ENCODE measurements at regions not wholly inside any gene's neighbourhood (a gene's known extent, or its start where the extent isn't known, plus 50 kb on each side); places are given as distances from the start of the nearest gene placed in this dataset.

DNA sequence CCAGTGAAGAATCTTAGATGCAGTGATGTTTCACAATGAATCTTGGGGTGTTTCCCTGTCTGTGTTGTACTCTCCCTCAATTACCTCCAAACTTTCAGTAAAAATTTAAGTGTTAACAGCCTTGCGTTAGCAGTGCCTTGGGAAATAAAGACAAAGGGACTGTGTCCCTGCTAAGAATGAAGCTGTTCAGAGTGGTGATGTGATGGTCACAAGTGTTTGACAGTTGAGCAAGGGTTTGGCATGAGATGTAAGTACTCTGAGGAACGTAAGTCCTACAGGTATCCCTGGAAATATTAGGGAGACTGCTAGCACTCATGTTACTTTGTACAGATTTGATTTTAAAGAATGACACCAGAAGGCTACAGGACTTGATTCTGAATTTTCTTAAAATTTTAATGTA, 304.3 kb upstream of the DPH6 start:
- DNase-seq (ENCODE audit: low read depth): no peak
- TF ChIP-seq, protein P1, sequence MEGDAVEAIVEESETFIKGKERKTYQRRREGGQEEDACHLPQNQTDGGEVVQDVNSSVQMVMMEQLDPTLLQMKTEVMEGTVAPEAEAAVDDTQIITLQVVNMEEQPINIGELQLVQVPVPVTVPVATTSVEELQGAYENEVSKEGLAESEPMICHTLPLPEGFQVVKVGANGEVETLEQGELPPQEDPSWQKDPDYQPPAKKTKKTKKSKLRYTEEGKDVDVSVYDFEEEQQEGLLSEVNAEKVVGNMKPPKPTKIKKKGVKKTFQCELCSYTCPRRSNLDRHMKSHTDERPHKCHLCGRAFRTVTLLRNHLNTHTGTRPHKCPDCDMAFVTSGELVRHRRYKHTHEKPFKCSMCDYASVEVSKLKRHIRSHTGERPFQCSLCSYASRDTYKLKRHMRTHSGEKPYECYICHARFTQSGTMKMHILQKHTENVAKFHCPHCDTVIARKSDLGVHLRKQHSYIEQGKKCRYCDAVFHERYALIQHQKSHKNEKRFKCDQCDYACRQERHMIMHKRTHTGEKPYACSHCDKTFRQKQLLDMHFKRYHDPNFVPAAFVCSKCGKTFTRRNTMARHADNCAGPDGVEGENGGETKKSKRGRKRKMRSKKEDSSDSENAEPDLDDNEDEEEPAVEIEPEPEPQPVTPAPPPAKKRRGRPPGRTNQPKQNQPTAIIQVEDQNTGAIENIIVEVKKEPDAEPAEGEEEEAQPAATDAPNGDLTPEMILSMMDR (IDR thresholded peaks at IDR 0.05; ENCODE audit: insufficient read depth, low read length, poor library complexity, severe bottlenecking): no peak
- Histone ChIP-seq H3K4me3 (ENCODE audit: low read depth, low read length) (no peak overlapping the region), H3K36me3 (ENCODE audit: control insufficient read depth, insufficient read depth, low read length) (no peaks in the 10 kb centered on the region), H3K27me3 (ENCODE audit: control insufficient read depth, insufficient read depth, low read length) (no peaks in the 10 kb centered on the region)

DNA sequence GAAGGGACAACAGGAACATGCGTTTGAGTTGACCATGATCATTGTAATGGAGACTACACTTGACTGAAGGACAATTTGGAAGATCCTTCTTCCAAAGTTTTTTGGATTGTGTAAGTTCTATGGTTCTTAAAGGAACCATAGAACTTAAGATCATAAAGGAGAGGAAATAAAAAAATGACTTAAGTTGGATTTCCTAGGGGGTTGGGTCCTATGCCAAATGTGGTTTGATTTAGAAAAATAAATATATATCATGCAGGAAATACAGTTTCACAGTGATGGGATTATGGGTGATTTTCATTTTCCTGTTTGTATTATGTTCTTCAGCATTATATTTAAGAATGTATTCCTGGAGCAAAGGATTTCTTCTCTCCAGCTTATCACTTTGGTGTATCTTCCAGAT, 305.5 kb upstream of the DPH6 start:
- no peak for DNase-seq (ENCODE audit: low read depth)
- H3K27me3 ChIP-seq (ENCODE audit: control insufficient read depth, insufficient read depth, low read length): no peaks in the 10 kb centered on the region
- H3K36me3 ChIP-seq (ENCODE audit: control insufficient read depth, insufficient read depth, low read length): no peaks in the 10 kb centered on the region
- TF ChIP-seq, protein P1 (IDR thresholded peaks at IDR 0.05; ENCODE audit: insufficient read depth, low read length, poor library complexity, severe bottlenecking): no peak
- no peak overlapping the region for H3K4me3 ChIP-seq (ENCODE audit: low read depth, low read length)

DNA sequence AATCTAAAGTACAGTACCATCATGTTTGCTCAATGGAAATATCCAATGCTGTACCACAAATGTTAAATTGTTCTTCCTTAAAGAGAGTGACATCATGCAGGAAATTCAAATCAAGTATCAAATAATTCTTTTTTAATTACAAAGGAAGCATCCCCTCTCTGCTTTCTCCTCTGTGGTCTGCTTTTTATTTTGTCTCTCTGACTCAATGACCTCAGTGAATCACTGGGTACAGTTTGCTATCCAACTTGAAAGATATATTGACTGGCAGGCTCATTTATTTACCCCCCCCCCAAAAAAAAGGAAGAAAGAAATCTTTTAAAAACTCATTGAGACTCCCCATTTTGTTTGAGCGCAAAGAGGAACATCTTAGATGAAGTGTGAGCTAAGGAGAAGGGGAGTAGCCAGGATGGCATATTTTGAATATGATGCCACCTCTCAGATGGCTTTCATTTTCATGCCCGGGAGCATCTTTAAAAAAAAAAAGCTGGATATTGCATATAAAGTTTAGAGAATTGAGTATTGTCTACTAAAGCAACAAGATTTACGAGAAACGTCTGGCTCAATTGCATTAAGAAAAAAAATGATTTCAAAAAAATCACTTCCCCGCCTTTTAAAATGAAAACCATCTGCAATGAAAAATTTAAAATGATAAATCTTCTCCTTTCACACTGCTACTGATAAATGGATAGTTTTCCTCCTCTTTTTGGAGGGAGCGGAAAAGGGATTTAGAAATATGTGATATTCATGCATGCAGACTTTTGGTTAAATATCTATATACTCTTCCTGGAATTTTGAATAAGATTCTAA, 307.1 kb upstream of the DPH6 start:
- TF ChIP-seq, protein P1 (IDR thresholded peaks at IDR 0.05; ENCODE audit: insufficient read depth, low read length, poor library complexity, severe bottlenecking): no peak
- DNase-seq (ENCODE audit: low read depth): no peak
- Histone ChIP-seq H3K27me3 (ENCODE audit: control insufficient read depth, insufficient read depth, low read length) (no peaks in the 10 kb centered on the region), H3K36me3 (ENCODE audit: control insufficient read depth, insufficient read depth, low read length) (no peaks in the 10 kb centered on the region), H3K4me3 (ENCODE audit: low read depth, low read length) (no peak overlapping the region)

DNA sequence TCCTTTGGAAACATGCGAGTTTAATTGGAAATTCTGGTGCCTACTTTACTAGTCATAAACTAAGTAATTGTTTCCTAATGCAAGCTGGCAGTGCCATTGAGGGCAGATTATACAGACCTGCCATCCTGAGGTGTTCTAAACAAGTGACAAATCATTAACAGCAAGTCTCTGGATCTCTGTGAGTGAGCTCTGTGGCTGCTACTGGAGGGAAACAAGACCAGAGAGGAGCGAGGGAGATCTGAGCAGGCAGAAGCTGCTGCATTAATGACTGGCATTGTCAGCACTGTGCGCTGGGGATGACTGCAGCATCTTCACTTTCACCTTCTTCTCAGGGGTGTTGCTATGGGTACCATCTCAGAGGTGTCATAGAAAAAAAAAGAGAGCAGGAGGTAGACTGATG, 308.4 kb upstream of the DPH6 start:
- DNase-seq (ENCODE audit: low read depth): no peak
- TF ChIP-seq, protein P1 (IDR thresholded peaks at IDR 0.05; ENCODE audit: insufficient read depth, low read length, poor library complexity, severe bottlenecking): no peak
- Histone ChIP-seq H3K4me3 (ENCODE audit: low read depth, low read length) (no peak overlapping the region), H3K27me3 (ENCODE audit: control insufficient read depth, insufficient read depth, low read length) (no peaks in the 10 kb centered on the region), H3K36me3 (ENCODE audit: control insufficient read depth, insufficient read depth, low read length) (no peaks in the 10 kb centered on the region)

DNA sequence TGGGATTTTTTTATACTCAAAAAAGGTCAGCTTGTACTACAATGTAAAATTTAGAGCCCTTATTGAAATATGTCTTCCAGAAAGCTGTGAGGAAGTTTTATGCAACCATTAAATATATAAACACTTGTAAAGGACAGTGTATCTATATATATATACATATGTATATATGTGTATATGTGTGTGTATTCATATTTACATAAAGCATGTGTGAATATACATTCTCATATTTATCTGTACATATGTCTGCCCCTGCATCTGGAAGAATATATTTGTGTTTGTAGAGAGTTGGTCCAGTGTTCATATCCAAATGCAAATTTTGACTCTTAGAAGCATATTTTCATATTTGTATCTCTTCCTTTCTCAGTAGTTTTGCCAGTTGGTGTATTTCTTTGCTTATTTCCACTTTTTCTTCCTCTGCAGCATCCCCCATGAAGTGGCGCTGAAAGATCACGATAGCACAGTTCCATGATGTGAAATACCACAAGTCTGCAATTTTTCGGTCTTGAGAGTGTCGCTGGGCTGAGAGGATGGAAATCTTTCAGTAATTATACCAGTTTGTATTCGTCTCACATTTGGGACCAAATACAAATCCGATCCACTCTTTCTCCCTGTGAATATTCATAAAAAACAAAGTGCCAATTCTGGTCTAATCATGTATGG, 311.7 kb upstream of the DPH6 start:
- no peaks in the 10 kb centered on the region for H3K27me3 ChIP-seq (ENCODE audit: control insufficient read depth, insufficient read depth, low read length)
- TF ChIP-seq, protein P1 (IDR thresholded peaks at IDR 0.05; ENCODE audit: insufficient read depth, low read length, poor library complexity, severe bottlenecking): no peak
- no peak for DNase-seq (ENCODE audit: low read depth)
- H3K36me3 ChIP-seq (ENCODE audit: control insufficient read depth, insufficient read depth, low read length): no peaks in the 10 kb centered on the region
- H3K4me3 ChIP-seq (ENCODE audit: low read depth, low read length): no peak overlapping the region
